ENCODE measurements at regions not wholly inside any gene's neighbourhood (a gene's known extent, or its start where the extent isn't known, plus 50 kb on each side); places are given as distances from the start of the nearest gene placed in this dataset.
"Not testable (repeated sequence)": the region's sequence is repeated elsewhere in the genome, so short reads cannot be mapped to it uniquely, and the experiment has no call there.

DNA sequence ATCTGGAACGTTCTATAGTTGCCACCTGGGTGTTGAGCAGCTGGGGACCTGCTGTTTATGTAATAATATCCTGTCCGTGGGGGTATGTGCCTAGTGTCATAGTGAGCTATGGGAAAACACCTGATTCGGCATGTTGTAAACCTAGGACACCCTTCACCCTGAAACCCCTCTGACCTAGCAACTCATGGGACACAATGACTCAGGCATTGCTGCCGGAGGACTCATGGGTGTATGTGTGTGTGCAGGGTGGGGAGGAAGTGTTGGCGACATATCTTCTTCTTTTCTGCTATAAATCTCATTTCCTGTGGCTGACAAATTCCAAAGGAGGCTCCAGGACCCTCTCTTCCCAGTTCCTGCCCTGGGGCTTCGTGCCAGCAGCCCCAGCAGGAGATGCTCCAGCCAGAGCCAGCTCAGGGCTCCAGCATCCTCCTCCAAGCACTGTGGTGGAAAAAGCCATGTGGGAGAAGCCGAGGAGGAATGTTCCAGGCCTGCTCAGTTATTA, 77.0 kb upstream of the PODXL start:
- DNase-seq (ENCODE audit: low spot score) = no peak

DNA sequence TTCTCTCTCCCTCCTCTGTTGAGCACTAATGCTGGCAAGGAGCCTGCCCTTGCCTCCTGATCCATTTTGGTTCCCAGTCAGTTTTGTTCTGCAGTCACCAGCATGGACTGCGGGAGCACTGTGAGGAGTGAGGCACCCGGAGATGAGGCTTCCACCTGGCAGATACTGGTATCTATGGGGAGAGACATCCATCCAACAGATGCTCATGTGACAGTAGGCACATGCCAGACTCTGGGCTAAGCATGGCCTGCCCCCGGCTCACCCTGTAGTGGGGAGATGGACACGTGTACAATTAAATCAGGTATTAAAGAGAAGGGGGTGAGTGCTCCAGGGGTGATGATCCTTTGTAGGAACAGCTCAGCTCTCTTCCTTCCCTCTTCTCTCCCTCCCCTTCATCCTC, 74.0 kb upstream of the PODXL start:
- DNase-seq (ENCODE audit: low spot score) = no peak

DNA sequence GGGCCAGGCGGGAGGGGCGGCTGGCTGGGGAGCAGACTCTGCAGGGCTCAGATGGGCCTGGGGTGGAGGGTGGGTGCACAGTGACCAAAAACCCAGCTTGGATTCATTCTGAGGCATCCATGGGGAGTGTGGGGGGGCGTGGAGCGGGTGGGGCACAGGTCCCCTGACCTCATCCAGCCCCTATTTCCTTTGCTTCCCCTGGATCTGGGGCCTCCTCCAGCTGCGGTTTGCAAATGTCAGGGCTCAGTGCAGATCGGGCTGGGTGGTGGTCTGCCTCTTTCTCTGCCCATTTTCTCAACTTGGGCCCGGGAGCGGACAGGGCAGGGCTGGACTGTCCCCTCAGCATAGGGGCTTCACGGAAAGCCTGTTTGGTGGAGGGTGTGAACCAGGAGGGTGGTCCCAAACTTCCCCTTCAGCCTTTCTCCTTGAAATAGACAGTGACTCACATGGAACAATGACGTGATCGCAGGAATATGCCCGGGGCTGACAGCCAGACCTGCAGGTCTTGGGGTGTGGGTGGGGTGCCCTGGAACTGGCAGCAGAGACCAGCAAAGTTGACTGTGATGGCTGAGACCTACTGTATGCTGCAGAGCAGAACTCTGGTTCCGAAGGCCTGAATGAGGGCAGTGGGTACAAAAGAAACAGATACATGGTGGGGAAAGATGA, 72.9 kb upstream of the PODXL start:
- no peak for DNase-seq (ENCODE audit: low spot score)

DNA sequence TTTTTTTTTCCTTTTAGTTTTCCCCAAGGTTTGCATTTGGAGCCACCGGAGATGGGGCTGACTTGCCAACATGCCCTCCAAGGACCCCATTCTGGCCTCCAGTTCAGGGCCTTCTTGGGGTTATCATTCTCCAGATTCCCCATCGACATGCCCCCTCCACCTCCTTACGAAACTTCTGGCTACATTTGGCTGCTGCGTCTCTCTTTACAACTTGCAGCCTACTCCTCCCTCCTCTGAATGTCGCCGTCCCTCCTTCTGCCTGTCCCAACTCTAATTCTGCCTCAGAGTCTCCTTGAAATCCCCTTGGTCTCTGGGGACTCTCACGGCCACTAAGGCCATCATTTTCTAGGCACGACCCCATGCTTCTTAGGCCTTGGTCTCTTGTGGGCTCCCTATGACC, 72.2 kb upstream of the PODXL start:
- DNase-seq (ENCODE audit: low spot score) = no peak

DNA sequence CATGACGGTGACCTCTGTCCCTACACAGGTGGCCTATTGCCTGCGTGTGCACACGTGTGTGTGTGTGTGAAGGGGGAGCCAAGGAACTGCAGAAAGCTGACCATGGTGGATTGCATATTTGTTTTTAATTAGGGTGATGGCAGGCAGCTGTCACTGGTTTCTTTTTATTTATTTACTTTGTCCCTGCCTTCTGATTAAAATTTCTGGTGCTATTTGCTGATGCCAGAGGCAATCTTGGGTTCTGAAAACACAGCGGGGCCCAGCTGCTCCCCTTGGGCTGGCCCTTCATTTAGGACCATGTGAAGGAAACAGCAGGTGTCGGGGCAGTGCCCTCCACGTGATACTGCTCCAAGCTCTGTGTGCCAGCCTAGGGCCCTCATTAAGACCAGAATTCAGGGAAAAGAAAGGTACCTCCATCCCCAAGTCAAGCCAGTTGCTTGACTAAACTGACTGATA, 71.3 kb upstream of the PODXL start:
- DNase-seq (ENCODE audit: low spot score) = no peak

DNA sequence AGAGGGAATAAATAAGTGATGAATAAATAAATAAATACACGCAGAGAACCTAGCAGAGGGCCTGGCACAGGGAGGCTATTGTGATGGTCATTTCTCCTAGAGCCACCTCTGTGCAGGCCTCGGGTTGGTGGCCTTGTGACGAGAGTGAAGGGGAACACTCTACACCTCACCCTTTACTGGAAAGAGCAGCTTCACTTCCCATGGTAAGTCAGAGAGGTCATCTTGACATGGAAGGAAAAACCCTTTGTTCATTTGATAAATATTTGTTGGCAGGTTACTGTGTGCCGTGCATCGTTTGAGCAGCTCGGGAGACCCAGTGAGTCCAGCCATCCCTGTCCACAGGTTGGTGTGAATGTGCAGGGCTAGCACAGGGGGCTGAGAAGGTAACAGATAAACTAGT, 70.2 kb upstream of the PODXL start:
- no peak for DNase-seq (ENCODE audit: low spot score)

DNA sequence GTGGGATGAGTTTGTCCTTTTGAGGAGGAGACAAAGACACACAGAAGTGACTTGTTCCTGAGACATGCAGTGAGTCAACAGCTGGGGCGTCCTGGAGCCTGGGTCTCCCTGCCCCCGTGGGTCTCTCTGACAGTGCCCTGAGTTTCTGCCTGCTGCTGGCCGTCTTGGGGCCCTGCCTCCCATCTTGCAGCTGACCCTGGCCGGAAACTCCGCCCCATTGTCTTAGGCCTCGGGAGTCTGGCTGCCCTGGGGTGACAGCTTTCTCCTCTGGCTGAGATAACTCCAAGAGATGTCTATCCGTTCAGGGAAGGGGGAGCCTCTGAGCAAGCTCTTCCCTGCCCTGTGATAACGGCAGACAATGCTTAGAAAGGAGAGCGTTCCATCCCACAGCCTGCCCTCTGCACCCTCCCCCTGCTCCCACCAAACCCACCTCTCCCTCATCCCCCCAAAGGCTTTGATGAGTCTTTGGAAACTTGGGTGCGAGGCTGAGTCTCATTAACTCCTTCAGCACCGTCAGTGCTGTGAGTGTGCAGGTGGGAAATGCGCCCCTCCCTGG, 69.5 kb upstream of the PODXL start:
- no peak for DNase-seq (ENCODE audit: low spot score)

DNA sequence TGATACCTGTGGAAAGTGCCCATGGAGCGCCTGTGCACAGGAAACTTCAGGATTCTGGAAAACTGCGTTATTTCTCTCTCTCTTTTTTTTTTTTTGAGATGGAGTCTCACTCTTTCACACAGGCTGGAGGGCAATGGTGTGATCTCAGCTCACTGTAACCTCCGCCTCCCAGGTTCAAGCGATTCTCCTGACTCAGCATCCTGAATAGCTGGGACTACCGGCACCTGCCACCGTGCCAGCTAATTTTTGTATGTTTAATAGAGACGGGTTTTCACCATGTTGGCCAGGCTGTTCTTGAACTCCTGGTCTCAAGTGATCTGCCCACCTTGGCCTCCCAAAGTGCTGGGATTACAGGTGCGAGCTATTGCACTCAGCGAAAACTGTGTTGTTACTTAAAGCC, 68.9 kb upstream of the PODXL start:
- not testable (repeated sequence) for DNase-seq (ENCODE audit: low spot score)

DNA sequence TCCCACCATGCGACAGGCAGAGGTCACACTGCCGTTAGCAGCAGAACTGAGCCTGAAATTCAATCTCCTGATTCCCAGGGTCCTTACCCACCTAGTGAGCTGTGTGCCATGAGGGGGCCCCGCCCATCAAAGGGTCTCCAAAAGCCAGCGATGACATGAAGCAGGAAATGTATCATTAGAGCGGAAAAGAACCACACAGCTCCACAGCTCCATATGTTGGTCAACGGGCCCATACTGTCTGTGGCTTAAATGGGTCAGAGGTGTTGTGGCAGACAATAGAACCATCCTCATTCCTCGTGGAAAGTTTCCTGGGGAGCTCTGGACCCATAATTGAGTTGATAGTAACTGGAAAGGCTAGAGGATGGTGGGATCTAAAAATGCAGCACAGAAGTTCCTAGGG, 68.1 kb upstream of the PODXL start:
- DNase-seq (ENCODE audit: low spot score) = no peak

DNA sequence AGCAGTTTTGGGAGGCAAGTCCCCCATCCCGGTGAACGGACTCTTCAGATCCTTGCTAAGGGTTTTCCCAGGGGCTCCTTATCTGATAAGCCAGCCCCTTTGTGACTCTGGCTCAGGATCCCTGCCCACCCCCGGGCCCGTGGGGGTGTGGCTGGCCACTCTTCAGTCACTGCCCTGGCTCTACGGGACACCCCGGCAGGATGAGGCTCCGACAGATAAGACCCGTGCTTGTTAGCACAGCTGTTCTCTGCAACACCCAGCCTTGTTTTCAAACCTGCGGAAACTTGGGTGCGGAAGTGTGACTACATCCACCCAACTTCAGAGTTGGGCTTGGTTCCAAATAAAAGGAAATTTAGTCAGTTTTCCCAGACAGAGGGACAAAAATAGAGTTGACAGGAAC, 66.7 kb upstream of the PODXL start:
- no peak for DNase-seq (ENCODE audit: low spot score)

DNA sequence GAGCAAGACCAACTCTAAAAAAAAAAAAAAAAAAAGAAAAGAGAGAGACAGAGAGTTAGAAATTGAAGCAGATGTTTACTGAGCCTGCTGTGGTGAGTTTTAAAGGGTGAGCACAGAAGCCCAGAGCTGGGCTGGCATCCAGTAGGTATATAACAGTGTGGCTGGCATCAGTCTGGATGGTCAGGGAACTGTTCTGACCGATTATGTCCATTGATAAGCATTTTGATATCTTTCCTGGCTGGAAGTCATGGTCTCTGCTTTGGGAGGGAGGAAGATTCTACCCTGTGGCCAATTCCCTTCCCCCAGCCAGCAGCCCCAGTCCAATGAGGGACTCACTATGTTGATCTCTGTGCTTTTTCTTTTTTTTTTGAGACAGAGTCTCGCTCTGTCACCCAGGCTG, 65.2 kb upstream of the PODXL start:
- no peak for DNase-seq (ENCODE audit: low spot score)

DNA sequence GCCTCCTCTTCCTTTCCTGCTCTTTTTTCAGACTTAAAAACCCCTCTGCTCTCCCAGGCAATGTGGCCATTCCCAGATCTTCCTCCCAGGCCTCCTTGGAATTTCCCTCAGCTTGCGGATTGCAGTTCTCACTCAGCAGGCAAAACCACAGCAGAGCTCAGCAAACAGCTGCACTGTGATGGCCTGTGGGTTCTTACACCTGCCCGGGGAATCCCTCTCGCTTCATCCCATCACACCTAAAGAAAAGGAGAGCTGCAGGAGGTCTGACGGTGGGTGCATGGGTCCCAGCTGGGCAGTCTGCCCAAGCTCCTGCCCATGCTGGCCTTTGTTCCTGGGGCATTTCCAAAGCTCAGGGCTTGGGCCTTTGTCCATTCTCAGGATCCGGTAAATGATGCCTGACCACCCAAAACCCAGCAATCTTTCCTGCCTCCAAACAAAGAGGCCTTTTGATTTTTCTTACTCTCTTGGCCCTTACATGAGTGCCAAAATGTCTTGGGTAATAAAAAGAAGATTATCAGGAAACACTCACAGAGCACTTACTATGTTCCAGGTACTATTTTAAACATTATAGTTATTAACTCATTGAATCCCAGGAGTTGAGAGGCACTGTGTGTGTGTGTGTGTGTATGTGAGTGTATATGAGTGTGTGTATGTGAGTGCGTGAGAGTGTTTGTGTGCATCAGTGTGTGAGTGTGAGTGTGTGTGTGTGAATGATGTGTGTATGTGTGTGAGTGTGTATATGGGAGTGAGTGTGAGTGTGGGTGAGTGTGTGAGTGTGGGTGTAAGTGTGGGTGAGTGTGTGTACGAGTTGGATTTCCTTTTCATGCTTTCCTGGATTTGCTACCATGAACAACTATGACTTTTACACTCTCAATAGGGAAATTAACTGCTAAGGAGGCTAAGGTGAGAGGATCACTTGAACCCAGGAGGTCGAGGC, 64.5 kb upstream of the PODXL start:
- no peak for DNase-seq (ENCODE audit: low spot score)

DNA sequence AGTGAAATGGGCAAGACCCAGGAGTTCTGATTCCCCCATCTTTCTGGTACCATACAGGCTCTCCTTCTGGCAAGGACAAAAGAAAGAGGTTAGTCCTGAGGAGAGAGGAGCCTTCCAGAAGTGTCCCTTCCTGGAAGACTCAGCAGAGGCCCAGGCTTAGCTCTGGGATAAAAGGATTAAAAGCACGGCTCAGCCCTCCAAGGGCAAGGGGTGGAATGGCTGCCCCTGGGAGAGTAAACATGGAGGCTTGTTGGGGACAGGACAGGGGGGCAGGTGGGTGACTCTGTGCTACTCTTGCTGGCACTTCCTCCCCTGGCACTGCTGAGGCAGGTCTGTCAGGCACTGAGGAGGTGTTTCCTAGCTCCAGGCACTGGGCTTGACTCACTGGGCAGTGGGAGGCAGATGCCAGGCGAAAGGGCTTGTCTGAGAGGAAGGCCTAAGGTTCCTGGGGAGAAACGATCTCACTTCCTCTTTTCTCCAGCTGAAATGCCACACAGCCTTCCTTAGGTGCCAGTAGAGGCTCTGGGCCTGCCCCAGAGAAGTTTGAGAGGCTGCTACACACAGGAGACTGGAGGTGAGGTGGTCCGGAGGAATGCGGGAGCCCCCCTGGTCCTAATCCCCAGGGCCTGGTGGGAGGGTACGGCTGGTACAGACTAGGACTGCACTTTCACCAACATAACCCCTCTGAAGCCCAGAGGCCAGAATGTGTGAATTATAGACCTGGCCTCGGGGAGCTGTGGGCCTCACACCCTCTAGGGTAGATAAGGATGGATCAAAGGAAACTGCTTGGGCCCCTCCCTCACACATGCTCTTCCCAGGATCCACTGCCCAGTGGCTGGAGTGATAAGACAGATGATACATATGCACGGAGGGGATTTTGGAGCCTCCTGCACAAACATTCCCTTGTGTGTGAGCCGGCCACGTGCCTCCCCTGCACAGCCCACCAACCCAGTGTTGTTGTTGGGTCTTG, 63.2 kb upstream of the PODXL start:
- no peak for DNase-seq (ENCODE audit: low spot score)

DNA sequence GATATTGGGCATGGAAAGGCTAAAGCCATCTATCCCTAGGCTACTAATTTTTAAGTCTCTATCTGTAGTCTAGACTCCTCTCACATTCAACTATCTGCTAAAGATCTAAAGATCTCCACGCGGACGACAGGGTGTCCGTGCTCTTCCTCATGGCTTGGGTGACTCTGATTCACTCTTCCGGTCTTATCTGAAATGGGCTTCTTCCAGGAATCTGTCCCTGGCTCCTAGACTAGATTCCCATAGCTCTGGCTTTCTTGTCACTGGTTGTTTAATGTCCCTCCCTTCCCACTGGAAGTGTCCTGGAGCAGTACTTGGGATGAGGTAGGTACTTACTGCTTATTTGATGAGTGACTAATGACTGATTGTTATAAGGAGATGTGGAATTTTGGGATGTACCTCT, 62.0 kb upstream of the PODXL start:
- no peak for DNase-seq (ENCODE audit: low spot score)

DNA sequence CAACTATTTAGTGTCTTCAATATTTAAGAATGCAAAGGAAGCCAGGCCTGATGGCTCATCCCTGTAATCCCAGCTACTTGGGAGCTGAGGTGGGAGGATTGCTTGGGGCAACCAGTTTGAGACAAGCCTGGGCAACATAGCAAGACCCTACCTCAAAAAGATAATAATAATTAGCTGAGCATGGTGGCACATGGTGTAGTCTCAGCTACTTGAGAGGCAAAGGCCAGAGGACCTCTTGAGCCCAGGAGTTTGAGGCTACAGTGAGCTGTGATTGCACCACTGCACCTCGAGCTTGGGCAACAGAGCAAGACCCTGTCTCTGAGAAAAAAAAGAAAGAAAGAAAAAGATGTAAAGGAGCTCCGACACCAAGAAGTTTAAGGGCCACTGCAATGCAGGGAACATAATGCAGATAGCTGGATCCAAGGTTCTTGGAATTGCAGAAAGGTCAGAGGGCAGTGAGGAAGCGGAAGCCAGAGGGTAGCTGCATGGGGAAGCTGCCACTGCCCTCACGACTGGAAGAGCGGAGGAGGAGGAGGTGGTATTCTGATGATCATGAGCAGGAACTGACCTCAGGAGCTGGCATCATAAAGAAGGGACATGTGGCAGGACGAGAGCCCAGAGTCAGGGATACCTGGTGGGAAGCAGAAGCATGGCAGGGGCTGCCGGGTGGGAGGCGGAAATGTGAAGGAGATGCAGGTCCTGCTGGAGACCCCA, 60.2 kb upstream of the PODXL start:
- DNase-seq (ENCODE audit: low spot score) = no peak

DNA sequence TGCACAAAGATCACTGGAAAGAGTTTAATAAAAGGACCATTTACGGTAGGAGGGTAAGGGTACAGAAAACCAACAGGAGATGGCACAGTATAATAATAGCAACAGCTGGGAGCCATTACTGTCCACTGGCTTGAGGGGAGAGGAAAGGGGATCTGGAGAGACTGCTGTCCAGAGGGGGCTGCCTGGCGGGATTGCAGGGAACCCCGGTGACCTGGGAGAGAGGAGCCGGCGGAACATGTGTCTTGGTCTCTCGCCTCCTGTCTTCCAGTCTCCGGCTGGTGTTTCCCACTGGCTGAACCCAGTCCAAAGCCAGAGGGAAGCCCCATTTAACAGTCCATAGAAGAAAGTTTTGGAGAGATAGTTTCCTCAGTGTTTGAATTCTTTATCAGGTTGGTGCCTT, 57.5 kb upstream of the PODXL start:
- no peak for DNase-seq (ENCODE audit: low spot score)

DNA sequence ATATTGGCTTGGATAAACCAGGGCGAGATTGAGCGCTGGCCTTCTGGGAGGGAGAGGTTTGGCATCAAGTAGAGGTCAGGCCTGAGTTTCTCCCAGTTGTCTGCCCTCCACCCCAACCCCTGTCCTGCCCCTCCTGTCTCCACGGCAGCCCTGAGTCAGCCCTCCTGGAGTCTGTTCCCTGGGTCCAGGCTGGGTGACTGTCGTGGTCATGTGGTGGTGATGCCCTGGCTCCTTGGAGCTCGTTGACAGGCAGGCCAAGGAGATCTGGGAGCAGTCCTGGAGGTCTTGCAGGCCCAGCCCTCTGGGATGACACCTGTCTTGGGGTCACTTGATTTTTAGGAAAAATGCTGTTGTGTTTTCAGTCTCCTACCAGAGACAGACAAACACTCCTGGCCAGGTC, 53.6 kb upstream of the PODXL start:
- DNase-seq (ENCODE audit: low spot score) = no peak

DNA sequence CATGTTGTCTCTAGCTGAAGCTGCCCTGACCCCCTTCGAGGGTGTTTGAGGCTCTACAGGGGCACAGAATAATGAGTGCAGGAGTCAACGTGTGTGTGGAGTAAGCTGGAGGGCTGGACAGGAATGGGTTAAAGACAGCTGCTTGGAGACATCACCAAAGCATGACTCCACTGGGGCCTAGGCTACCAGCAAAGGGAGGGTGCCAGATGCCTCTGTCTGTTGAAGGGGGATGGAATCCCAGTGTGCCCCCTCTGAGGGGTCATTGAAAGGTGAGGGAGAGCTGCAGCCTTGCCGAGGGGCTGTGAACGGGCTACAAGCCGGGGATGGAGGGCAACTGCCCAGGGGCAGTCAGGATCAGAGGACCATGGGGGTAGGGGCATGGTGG, 51.7 kb upstream of the PODXL start:
- no peak for DNase-seq (ENCODE audit: low spot score)

DNA sequence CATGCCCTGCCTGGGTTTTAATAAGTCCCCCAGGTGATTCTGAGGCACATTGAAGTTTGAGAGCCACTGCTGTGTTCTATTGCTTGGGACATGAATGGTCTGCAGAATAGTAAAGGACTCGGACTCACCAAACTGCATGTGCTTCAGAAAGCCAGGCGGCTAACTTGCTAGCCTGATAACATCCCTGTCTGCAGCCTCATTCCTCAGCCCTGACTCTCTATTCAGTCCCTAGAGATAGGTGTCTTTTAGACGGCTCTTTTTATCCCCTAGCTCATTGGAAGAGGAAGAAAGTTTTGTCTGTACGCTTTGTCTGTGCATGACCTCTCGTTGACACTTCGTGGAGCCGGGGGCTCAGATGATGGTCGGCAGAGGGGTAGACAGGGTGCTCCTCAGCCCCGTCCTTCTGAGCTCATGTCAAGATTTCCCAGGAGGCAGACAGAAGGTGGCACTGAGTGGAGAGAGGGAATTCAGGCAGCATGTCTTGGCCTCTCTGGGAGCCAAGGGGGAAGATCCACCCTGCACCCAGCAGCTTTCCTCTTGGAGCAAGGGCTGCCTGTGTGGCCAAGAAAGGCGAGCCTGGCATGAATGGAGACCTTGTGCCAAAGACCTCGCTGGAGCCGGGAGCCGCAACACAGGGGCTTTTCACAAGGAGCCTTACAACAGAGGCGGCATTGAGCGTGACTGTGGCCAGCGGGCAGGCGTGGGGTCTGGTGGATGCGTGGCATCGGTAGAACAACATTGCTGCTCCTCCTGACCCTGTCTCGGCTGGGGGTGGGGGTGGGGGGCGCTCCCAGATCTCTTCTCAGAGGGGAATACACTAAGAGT, 51.1 kb upstream of the PODXL start:
- no peak for DNase-seq (ENCODE audit: low spot score)

Measured in CD4-positive, alpha-beta T cell treated with Interleukin-15 for 4 hours (primary cell).